Endodermal cell (in vitro differentiated cells): ENCODE measurements at regions not wholly inside any gene's neighbourhood (a gene's known extent, or its start where the extent isn't known, plus 50 kb on each side); places are given as distances from the start of the nearest gene placed in this dataset.

Experiments used
- DNase-seq: peaks from one replicate; pipeline ENCODE4 v3.0.0-alpha.2; 2017
- H3K27ac ChIP-seq: 2 replicates; pipeline ENCODE4 v1.5.1; 2013; ENCODE audit warnings: mild to moderate bottlenecking, low read depth, low read length, moderate library complexity
- H3K27me3 ChIP-seq: 2 replicates; pipeline ENCODE4 v1.6.1; 2013; ENCODE audit warnings: mild to moderate bottlenecking, low read length, moderate library complexity; ENCODE audit not compliant: insufficient read depth, control insufficient read depth, poor library complexity, severe bottlenecking
- H3K36me3 ChIP-seq: 2 replicates; pipeline ENCODE4 v1.7.0; 2013; ENCODE audit warnings: mild to moderate bottlenecking, low read length, moderate library complexity; ENCODE audit not compliant: control insufficient read depth, insufficient read depth
- H3K4me1 ChIP-seq: one replicate; pipeline ENCODE4 v1.7.0; 2013; ENCODE audit warnings: low read length; ENCODE audit not compliant: control insufficient read depth, insufficient read depth
- H3K4me3 ChIP-seq: 2 replicates; pipeline ENCODE4 v1.5.1; 2013; ENCODE audit warnings: mild to moderate bottlenecking, low read length, moderate library complexity
- H3K9ac ChIP-seq: 2 replicates; pipeline ENCODE4 v1.6.1; 2013; ENCODE audit warnings: mild to moderate bottlenecking, low read length, moderate library complexity; ENCODE audit not compliant: poor library complexity, severe bottlenecking; ENCODE audit errors: extremely low read depth
- H3K9me3 ChIP-seq: 2 replicates; pipeline ENCODE4 v1.6.1; 2013; ENCODE audit warnings: mild to moderate bottlenecking, low read length, moderate library complexity; ENCODE audit not compliant: control insufficient read depth
- H3K27ac Mint-ChIP-seq: 2 replicates; pipeline ENCODE4 v1.8.0; 2020; ENCODE audit warnings: mixed read lengths
- H3K27me3 Mint-ChIP-seq: 2 replicates; pipeline ENCODE4 v1.8.0; 2021; ENCODE audit warnings: mild to moderate bottlenecking, mixed read lengths; ENCODE audit not compliant: insufficient read depth
- H3K36me3 Mint-ChIP-seq: 2 replicates; pipeline ENCODE4 v1.8.0; 2020; ENCODE audit warnings: low read depth, mixed read lengths
- H3K4me1 Mint-ChIP-seq: 2 replicates; pipeline ENCODE4 v1.8.0; 2020; ENCODE audit warnings: mixed read lengths
- H3K4me3 Mint-ChIP-seq: 2 replicates; pipeline ENCODE4 v1.8.0; 2020; ENCODE audit warnings: mild to moderate bottlenecking, moderate library complexity, mixed read lengths
- H3K9me3 Mint-ChIP-seq: 2 replicates; pipeline ENCODE4 v1.8.0; 2020; ENCODE audit warnings: mild to moderate bottlenecking, mixed read lengths
- whole genome bisulfite sequencing, 2 experiments: methylation state at CpG; one replicate each; pipeline versions ENCODE4 v1.1.5 to v1.1.7; 2013; ENCODE audit warnings: missing lambda C conversion rate in 2 of 2, mixed read lengths in 1 of 2; ENCODE audit not compliant: insufficient coverage in 1 of 2, insufficient read length in 1 of 2; 5-methylcytosine and 5-hydroxymethylcytosine counted together
- TF ChIP-seq, protein P1 (sequence below): fragments of 200-600 bp; sonication (generic); conservative IDR thresholded peaks from 2 replicates; pipeline ENCODE4 v1.5.0; 2021; ENCODE audit warnings: antibody characterized with exemption, mild to moderate bottlenecking

GRCh38 chr19:28427376-28428083, 785.4 kb downstream of the UQCRFS1 start:
- Histone ChIP-seq H3K4me1 (peaks cover 8% of the 10 kb centered on the region), H3K9me3 (no peaks in the 10 kb centered on the region), H3K4me3 (no peak overlapping the region), H3K36me3 (no peaks in the 10 kb centered on the region), H3K27me3 (no peaks in the 10 kb centered on the region), H3K9ac (no peak overlapping the region), H3K27ac (no peak overlapping the region)
- Mint-ChIP-seq H3K27ac (no peak overlapping the region), H3K4me1 (peaks cover 36% of the 10 kb centered on the region), H3K9me3 (peaks cover 13% of the 10 kb centered on the region), H3K27me3 (peaks cover 4% of the 10 kb centered on the region), H3K4me3 (no peak overlapping the region), H3K36me3 (peaks cover 4% of the 10 kb centered on the region)
- no peak for DNase-seq
- WGBS, 2 experiments: 90 to 94% methylated on average over 7 to 10 of the region's 10 CpGs
- TF ChIP-seq, protein P1, sequence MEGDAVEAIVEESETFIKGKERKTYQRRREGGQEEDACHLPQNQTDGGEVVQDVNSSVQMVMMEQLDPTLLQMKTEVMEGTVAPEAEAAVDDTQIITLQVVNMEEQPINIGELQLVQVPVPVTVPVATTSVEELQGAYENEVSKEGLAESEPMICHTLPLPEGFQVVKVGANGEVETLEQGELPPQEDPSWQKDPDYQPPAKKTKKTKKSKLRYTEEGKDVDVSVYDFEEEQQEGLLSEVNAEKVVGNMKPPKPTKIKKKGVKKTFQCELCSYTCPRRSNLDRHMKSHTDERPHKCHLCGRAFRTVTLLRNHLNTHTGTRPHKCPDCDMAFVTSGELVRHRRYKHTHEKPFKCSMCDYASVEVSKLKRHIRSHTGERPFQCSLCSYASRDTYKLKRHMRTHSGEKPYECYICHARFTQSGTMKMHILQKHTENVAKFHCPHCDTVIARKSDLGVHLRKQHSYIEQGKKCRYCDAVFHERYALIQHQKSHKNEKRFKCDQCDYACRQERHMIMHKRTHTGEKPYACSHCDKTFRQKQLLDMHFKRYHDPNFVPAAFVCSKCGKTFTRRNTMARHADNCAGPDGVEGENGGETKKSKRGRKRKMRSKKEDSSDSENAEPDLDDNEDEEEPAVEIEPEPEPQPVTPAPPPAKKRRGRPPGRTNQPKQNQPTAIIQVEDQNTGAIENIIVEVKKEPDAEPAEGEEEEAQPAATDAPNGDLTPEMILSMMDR: no peak

DNA sequence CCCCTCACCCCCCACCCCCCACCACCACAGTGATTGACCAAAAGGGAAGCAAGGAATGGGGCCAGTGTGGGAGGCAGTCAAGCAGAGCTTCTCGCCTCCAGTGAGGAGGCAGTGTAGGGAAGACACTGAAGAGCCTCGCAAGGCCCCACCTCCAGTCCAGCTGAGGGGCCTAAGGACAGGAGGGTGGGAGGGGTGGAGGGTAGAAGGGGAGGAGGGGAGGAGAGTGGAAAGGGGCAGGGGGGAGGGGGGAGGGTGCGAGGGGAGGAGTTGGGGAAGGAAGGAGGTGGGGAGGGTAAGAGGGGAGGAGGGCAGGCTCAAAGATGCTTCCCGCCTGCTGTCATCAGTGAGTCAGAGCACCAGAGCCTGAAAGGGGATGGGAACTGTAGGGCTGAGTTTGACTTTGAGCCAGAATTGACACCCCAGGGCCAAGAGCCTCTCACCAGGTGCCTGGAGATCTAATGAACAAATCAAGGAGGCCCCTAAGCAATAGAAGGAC, 786.2 kb downstream of the UQCRFS1 start:
- Histone ChIP-seq H3K9ac (no peak overlapping the region), H3K27me3 (no peaks in the 10 kb centered on the region), H3K27ac (no peak overlapping the region), H3K36me3 (no peaks in the 10 kb centered on the region), H3K4me3 (no peak overlapping the region), H3K4me1 (peaks cover 8% of the 10 kb centered on the region), H3K9me3 (no peaks in the 10 kb centered on the region)
- Mint-ChIP-seq H3K27ac (no peak overlapping the region), H3K9me3 (peaks cover 5% of the 10 kb centered on the region), H3K4me1 (peaks cover 36% of the 10 kb centered on the region), H3K36me3 (no peaks in the 10 kb centered on the region), H3K4me3 (no peak overlapping the region), H3K27me3 (peaks cover 4% of the 10 kb centered on the region)
- peak; percentile 67 for DNase-seq
- TF ChIP-seq, protein P1: no peak
- 90% methylated on average over 4 of the region's 4 CpGs; no CpG with 5 or more reads in 1 of the 2 experiments for WGBS, 2 experiments

DNA sequence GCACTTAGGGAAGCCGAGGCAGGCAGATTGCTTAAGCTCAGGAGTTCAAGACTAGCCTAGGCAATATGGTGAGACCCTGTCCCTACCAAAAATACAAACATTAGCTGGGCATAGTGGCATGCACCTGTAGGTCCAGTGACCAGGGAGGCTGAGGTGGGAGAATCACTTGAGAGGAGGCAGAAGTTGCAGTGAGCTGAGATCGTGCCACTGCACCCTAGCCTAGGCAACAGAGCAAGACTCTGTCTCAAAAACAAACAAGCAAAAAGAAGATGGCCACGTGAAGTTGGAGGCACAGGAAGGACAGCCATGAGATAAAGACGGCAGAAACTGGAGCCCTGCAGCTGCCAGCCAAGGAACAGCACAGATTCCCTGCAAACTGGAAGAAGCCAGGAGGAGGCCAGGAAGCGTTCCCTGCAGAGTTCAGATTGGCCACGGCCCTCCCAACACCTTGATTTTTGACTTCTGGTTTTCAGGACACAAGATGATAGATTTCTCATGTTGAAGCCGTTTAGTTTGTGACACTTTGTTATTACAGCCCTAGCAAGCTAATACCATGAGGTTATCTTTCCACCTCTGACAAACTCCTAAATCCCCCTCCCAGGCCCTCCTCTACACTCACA, 786.7 kb downstream of the UQCRFS1 start:
- Mint-ChIP-seq H3K4me3 (no peak overlapping the region), H3K36me3 (no peaks in the 10 kb centered on the region), H3K27ac (no peak overlapping the region), H3K9me3 (peaks cover 3% of the 10 kb centered on the region), H3K4me1 (peaks cover 36% of the 10 kb centered on the region), H3K27me3 (peaks cover 4% of the 10 kb centered on the region)
- DNase-seq: no peak
- Histone ChIP-seq H3K4me3 (no peak overlapping the region), H3K9me3 (no peaks in the 10 kb centered on the region), H3K9ac (no peak overlapping the region), H3K36me3 (no peaks in the 10 kb centered on the region), H3K27ac (no peak overlapping the region), H3K27me3 (no peaks in the 10 kb centered on the region), H3K4me1 (peaks cover 8% of the 10 kb centered on the region)
- TF ChIP-seq, protein P1: no peak
- 60 to 74% methylated on average over 7 of the region's 7 CpGs for WGBS, 2 experiments
